ENCODE measurements at regions not wholly inside any gene's neighbourhood (a gene's known extent, or its start where the extent isn't known, plus 50 kb on each side); places are given as distances from the start of the nearest gene placed in this dataset.

GRCh38 chrX:137667776-137668175, 101.8 kb downstream of the ZIC3 start:
- no peaks in the 10 kb centered on the region for H3K9me3 ChIP-seq (replicated peaks in 1 of 3)
- DNase-seq = no peak
- peaks cover 3% of the 10 kb centered on the region for H3K27me3 ChIP-seq
- TF ChIP-seq, protein P1, sequence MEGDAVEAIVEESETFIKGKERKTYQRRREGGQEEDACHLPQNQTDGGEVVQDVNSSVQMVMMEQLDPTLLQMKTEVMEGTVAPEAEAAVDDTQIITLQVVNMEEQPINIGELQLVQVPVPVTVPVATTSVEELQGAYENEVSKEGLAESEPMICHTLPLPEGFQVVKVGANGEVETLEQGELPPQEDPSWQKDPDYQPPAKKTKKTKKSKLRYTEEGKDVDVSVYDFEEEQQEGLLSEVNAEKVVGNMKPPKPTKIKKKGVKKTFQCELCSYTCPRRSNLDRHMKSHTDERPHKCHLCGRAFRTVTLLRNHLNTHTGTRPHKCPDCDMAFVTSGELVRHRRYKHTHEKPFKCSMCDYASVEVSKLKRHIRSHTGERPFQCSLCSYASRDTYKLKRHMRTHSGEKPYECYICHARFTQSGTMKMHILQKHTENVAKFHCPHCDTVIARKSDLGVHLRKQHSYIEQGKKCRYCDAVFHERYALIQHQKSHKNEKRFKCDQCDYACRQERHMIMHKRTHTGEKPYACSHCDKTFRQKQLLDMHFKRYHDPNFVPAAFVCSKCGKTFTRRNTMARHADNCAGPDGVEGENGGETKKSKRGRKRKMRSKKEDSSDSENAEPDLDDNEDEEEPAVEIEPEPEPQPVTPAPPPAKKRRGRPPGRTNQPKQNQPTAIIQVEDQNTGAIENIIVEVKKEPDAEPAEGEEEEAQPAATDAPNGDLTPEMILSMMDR (IDR thresholded peaks at IDR 0.05) = no peak
- no peak for TF ChIP-seq POLR2A (IDR thresholded peaks at IDR 0.05)
- H3K36me3 ChIP-seq (replicated peaks in 1 of 2) = no peaks in the 10 kb centered on the region
- H3K4me3 ChIP-seq = no peak overlapping the region
- H3K4me1 ChIP-seq (replicated peaks in 1 of 2) = no peaks in the 10 kb centered on the region
- intact Hi-C loops (cut with DNase I) = no loop called here
- H3K27ac ChIP-seq = no peak overlapping the region
- WGBS, 4 donors = 48 to 67% (median 56%) methylated on average over 6 of the region's 6 CpGs

- intact Hi-C loops (cut with DNase I) = no loop called here
- no peak for DNase-seq
- Histone ChIP-seq H3K27ac (no peak overlapping the region), H3K27me3 (peaks cover 5% of the 10 kb centered on the region), H3K4me3 (no peak overlapping the region), H3K4me1 (replicated peaks in 1 of 2) (no peaks in the 10 kb centered on the region), H3K36me3 (replicated peaks in 1 of 2) (no peaks in the 10 kb centered on the region), H3K9me3 (replicated peaks in 1 of 3) (no peaks in the 10 kb centered on the region)
- 3 to 17% (median 7%) methylated on average over 2 of the region's 2 CpGs for WGBS, 4 donors
- TF ChIP-seq, protein P1 (IDR thresholded peaks at IDR 0.05) = no peak
- no peak for TF ChIP-seq POLR2A (IDR thresholded peaks at IDR 0.05)
These were observed 118.7 kb downstream of the ZIC3 start for GRCh38 chrX:137684591-137684990.

- Histone ChIP-seq H3K27me3 (no peaks in the 10 kb centered on the region), H3K36me3 (replicated peaks in 1 of 2) (no peaks in the 10 kb centered on the region), H3K4me1 (replicated peaks in 1 of 2) (no peaks in the 10 kb centered on the region), H3K27ac (no peak overlapping the region), H3K9me3 (replicated peaks in 1 of 3) (no peaks in the 10 kb centered on the region), H3K4me3 (no peak overlapping the region)
- TF ChIP-seq, protein P1 (IDR thresholded peaks at IDR 0.05) = no peak
- TF ChIP-seq POLR2A (IDR thresholded peaks at IDR 0.05) = no peak
- intact Hi-C loops (cut with DNase I) = no loop called here
- DNase-seq = no peak
These were observed 129.5 kb downstream of the ZIC3 start for GRCh38 chrX:137695417-137695816.

DNA sequence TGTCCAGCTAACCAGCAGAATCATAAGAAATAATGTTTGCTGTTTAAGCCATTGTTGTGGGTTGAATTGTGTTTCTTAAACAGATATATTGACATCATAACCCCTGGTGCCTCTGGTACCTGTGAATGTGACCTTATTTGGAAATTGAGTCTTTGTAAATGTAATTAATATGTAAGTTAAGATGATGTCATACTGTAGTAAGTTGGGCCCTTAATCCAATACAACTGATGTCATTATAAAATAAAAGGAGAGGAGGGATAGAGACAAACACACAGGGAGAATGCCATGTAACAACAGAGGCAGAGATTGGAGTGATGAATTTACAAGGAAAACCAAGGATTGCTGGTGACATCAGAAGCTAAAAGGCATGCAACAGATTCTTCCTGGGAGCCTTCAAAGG, 141.4 kb downstream of the ZIC3 start:
- DNase-seq = no peak
- TF ChIP-seq POLR2A (IDR thresholded peaks at IDR 0.05) = no peak

DNA sequence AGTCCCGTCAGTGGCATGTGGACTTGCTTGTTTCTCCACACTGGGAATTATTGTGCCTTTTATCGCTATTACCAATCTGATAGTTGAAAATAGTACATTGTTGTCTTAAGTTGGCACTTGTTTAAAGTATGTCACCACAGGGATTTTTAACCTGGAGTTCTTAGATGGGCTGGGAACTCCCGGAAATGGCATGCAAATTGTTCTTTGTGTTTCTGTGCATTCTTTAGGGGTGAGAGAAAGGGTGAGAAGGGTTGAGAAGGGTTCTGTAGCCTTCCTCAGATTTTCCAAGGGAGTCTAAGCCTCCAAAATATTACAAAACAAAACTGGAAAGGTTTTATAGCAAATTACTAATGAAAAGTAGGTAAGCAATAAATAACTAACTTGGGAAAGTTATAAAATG, 176.9 kb downstream of the ZIC3 start:
- no peaks in the 10 kb centered on the region for H3K4me1 ChIP-seq (replicated peaks in 1 of 2)
- intact Hi-C loops (cut with DNase I) = no loop called here
- no peak overlapping the region for H3K4me3 ChIP-seq
- 66 to 78% (median 73%) methylated on average over 3 of the region's 3 CpGs for WGBS, 4 donors
- TF ChIP-seq, protein P1 (IDR thresholded peaks at IDR 0.05) = no peak
- no peak for TF ChIP-seq POLR2A (IDR thresholded peaks at IDR 0.05)
- H3K27ac ChIP-seq = no peak overlapping the region
- peaks cover 9% of the 10 kb centered on the region for H3K27me3 ChIP-seq
- no peaks in the 10 kb centered on the region for H3K36me3 ChIP-seq (replicated peaks in 1 of 2)
- no peaks in the 10 kb centered on the region for H3K9me3 ChIP-seq (replicated peaks in 1 of 3)
- no peak for DNase-seq

More for the DNA sequence above, 141.4 kb downstream of the ZIC3 start:
- peaks cover 3% of the 10 kb centered on the region for H3K27me3 ChIP-seq
- intact Hi-C loops (cut with DNase I) = no loop called here
- no peaks in the 10 kb centered on the region for H3K36me3 ChIP-seq (replicated peaks in 1 of 2)
- no peak overlapping the region for H3K27ac ChIP-seq
- H3K4me1 ChIP-seq (replicated peaks in 1 of 2) = no peaks in the 10 kb centered on the region
- no peaks in the 10 kb centered on the region for H3K9me3 ChIP-seq (replicated peaks in 1 of 3)
- H3K4me3 ChIP-seq = no peak overlapping the region
